ENCODE measurements at regions not wholly inside any gene's neighbourhood (a gene's known extent, or its start where the extent isn't known, plus 50 kb on each side); places are given as distances from the start of the nearest gene placed in this dataset.

GRCh38 chr10:25852364-25852941 lies 81.6 kb upstream of the MYO3A start:
- Histone ChIP-seq H3K27me3 (no peaks in the 10 kb centered on the region), H3K4me3 (no peak overlapping the region), H3K4me1 (no peaks in the 10 kb centered on the region), H3K27ac (no peak overlapping the region), H3K36me3 (no peaks in the 10 kb centered on the region), H3K9me3 (no peaks in the 10 kb centered on the region)
- WGBS, 2 donors (ENCODE audit: low coverage in 1 of 2): 70 to 79% methylated on average over 7 to 8 of the region's 8 CpGs
- ATAC-seq: no peak
- TF ChIP-seq POLR2A (IDR thresholded peaks at IDR 0.05) (no peak), EP300 (IDR thresholded peaks at IDR 0.05) (no peak), CTCF (IDR thresholded peaks at IDR 0.05) (no peak), POLR2AphosphoS5 (IDR thresholded peaks at IDR 0.05) (no peak)

GRCh38 chr10:25858076-25858475 lies 76.0 kb upstream of the MYO3A start:
- Histone ChIP-seq H3K36me3 (no peaks in the 10 kb centered on the region), H3K27me3 (no peaks in the 10 kb centered on the region), H3K9me3 (peaks cover 0 to 2% (median 0%) of the 10 kb centered on the region in 3 donors), H3K4me1 (no peaks in the 10 kb centered on the region), H3K27ac (no peak overlapping the region), H3K4me3 (no peak overlapping the region)
- no peak for ATAC-seq
- no peak for TF ChIP-seq POLR2AphosphoS5 (IDR thresholded peaks at IDR 0.05)
- TF ChIP-seq EP300 (IDR thresholded peaks at IDR 0.05): no peak
- TF ChIP-seq CTCF (IDR thresholded peaks at IDR 0.05): no peak
- no peak for TF ChIP-seq POLR2A (IDR thresholded peaks at IDR 0.05)
- 61 to 76% methylated on average over 3 of the region's 3 CpGs for WGBS, 2 donors (ENCODE audit: low coverage in 1 of 2)

- Histone ChIP-seq H3K4me3 (no peak overlapping the region), H3K9me3 (peaks cover 0 to 3% (median 0%) of the 10 kb centered on the region in 3 donors)
- TF ChIP-seq POLR2A (IDR thresholded peaks at IDR 0.05) (no peak), POLR2AphosphoS5 (IDR thresholded peaks at IDR 0.05) (no peak), EP300 (IDR thresholded peaks at IDR 0.05) (no peak)
These were observed 68.8 kb upstream of the MYO3A start for GRCh38 chr10:25865267-25865666.

GRCh38 chr10:25867321-25867720 lies 66.7 kb upstream of the MYO3A start:
- ATAC-seq: no peak
- TF ChIP-seq POLR2A (IDR thresholded peaks at IDR 0.05) (no peak), EP300 (IDR thresholded peaks at IDR 0.05) (no peak), CTCF (IDR thresholded peaks at IDR 0.05) (no peak), POLR2AphosphoS5 (IDR thresholded peaks at IDR 0.05) (no peak)
- Histone ChIP-seq H3K36me3 (no peaks in the 10 kb centered on the region), H3K4me1 (no peaks in the 10 kb centered on the region), H3K27ac (no peak overlapping the region), H3K4me3 (no peak overlapping the region), H3K27me3 (no peaks in the 10 kb centered on the region), H3K9me3 (peaks cover 0 to 3% (median 0%) of the 10 kb centered on the region in 3 donors)
- WGBS, 2 donors (ENCODE audit: low coverage in 1 of 2): 42 to 67% methylated on average over 3 of the region's 3 CpGs

More at GRCh38 chr10:25865267-25865666, 68.8 kb upstream of the MYO3A start:
- no peak for ATAC-seq
- Histone ChIP-seq H3K27ac (no peak overlapping the region), H3K4me1 (no peaks in the 10 kb centered on the region), H3K36me3 (no peaks in the 10 kb centered on the region), H3K27me3 (no peaks in the 10 kb centered on the region)

GRCh38 chr10:25869067-25869591 lies 64.9 kb upstream of the MYO3A start:
- Histone ChIP-seq H3K27me3 (no peaks in the 10 kb centered on the region), H3K4me3 (no peak overlapping the region), H3K27ac (no peak overlapping the region), H3K4me1 (no peaks in the 10 kb centered on the region), H3K36me3 (no peaks in the 10 kb centered on the region), H3K9me3 (no peaks in the 10 kb centered on the region)
- TF ChIP-seq POLR2AphosphoS5 (IDR thresholded peaks at IDR 0.05) (no peak), CTCF (IDR thresholded peaks at IDR 0.05) (no peak), EP300 (IDR thresholded peaks at IDR 0.05) (no peak), POLR2A (IDR thresholded peaks at IDR 0.05) (no peak)
- WGBS, 2 donors (ENCODE audit: low coverage in 1 of 2): 83% methylated on average over 7 of the region's 7 CpGs
- ATAC-seq: no peak
